Osteocyte (in vitro differentiated cells): ENCODE measurements at regions not wholly inside any gene's neighbourhood (a gene's known extent, or its start where the extent isn't known, plus 50 kb on each side); places are given as distances from the start of the nearest gene placed in this dataset.

ENCODE experiments used
- DNase-seq: peaks from one replicate; pipeline ENCODE4 v3.0.0; 2021; ENCODE audit warnings: mixed read lengths; ENCODE audit not compliant: unreplicated experiment; ENCODE audit errors: extremely low spot score
- H3K27ac Mint-ChIP-seq: one replicate; pipeline ENCODE4 v1.8.0; 2021; ENCODE audit warnings: mild to moderate bottlenecking, mixed read lengths; ENCODE audit not compliant: unreplicated experiment
- H3K27me3 Mint-ChIP-seq: one replicate; pipeline ENCODE4 v1.8.0; 2021; ENCODE audit warnings: mixed read lengths; ENCODE audit not compliant: unreplicated experiment
- H3K36me3 Mint-ChIP-seq: one replicate; pipeline ENCODE4 v1.8.0; 2021; ENCODE audit warnings: mixed read lengths; ENCODE audit not compliant: unreplicated experiment
- H3K4me1 Mint-ChIP-seq: one replicate; pipeline ENCODE4 v1.8.0; 2021; ENCODE audit warnings: mixed read lengths; ENCODE audit not compliant: unreplicated experiment
- H3K4me3 Mint-ChIP-seq: one replicate; pipeline ENCODE4 v1.8.0; 2021; ENCODE audit warnings: mild to moderate bottlenecking, moderate library complexity, mixed read lengths; ENCODE audit not compliant: unreplicated experiment
- H3K9me3 Mint-ChIP-seq: one replicate; pipeline ENCODE4 v1.8.0; 2021; ENCODE audit warnings: mixed read lengths; ENCODE audit not compliant: unreplicated experiment
- CTCF ChIP-seq: fragments of 200-600 bp; sonication (generic); IDR thresholded peaks from 2 replicates; pipeline ENCODE4 v1.5.0; 2021; ENCODE audit warnings: antibody characterized with exemption, mild to moderate bottlenecking, moderate library complexity

DNA sequence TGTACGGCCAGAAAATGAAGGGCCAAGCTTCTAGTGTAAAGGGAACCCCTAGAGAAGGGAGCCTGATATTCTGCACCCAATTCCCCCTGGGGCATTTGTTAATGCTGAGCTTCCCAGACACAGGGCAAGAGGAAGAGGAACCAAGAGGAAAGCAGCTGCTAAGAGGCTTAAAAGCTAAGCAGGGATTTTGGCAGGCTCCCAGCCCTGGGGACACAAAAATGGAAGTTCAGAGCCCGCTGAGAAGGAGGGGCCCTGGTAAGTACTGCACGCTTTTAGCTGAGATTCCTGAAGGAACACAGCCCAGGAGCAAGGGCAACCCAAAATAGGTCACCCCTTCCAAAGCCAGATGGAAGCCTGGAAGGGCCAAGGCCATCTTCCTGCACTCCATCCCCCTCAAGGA, 387.3 kb upstream of the MGMT start:
- Mint-ChIP-seq H3K27ac (no peak overlapping the region), H3K27me3 (no peaks in the 10 kb centered on the region), H3K9me3 (peaks cover 23% of the 10 kb centered on the region), H3K4me1 (no peaks in the 10 kb centered on the region), H3K4me3 (no peak overlapping the region), H3K36me3 (no peaks in the 10 kb centered on the region)
- no peak for TF ChIP-seq CTCF
- DNase-seq = no peak

DNA sequence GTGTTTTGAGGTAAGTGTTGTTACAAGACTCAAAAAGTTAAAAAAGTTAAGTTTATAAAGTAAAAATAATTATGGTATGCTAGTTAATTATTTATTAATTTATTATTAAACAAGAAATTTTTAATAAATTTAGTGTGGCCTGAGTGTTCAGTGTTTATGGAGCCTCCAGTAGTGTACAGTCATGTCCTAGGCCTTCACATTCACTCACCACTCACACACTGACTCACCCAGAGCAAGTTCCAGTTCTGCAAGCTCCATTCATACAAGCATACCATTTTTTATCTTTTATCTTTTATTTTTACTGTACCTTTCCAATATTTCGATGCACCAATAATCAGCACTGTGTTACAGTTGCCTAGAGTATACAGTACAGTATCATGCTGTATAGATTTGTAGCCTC, 381.2 kb upstream of the MGMT start:
- no peak for DNase-seq
- Mint-ChIP-seq H3K4me1 (no peaks in the 10 kb centered on the region), H3K36me3 (no peaks in the 10 kb centered on the region), H3K9me3 (peaks cover 20% of the 10 kb centered on the region), H3K27ac (no peak overlapping the region), H3K27me3 (no peaks in the 10 kb centered on the region), H3K4me3 (no peak overlapping the region)
- TF ChIP-seq CTCF = no peak

GRCh38 chr10:129089341-129089740, 377.7 kb upstream of the MGMT start:
- H3K4me3 Mint-ChIP-seq = no peak overlapping the region
- H3K27me3 Mint-ChIP-seq = no peaks in the 10 kb centered on the region
- H3K36me3 Mint-ChIP-seq = no peaks in the 10 kb centered on the region
- peaks cover 17% of the 10 kb centered on the region for H3K9me3 Mint-ChIP-seq
- DNase-seq = no peak
- TF ChIP-seq CTCF = no peak
- no peak overlapping the region for H3K27ac Mint-ChIP-seq
- H3K4me1 Mint-ChIP-seq = no peaks in the 10 kb centered on the region

GRCh38 chr10:129090165-129090564, 376.9 kb upstream of the MGMT start:
- Mint-ChIP-seq H3K4me3 (no peak overlapping the region), H3K36me3 (no peaks in the 10 kb centered on the region)

DNA sequence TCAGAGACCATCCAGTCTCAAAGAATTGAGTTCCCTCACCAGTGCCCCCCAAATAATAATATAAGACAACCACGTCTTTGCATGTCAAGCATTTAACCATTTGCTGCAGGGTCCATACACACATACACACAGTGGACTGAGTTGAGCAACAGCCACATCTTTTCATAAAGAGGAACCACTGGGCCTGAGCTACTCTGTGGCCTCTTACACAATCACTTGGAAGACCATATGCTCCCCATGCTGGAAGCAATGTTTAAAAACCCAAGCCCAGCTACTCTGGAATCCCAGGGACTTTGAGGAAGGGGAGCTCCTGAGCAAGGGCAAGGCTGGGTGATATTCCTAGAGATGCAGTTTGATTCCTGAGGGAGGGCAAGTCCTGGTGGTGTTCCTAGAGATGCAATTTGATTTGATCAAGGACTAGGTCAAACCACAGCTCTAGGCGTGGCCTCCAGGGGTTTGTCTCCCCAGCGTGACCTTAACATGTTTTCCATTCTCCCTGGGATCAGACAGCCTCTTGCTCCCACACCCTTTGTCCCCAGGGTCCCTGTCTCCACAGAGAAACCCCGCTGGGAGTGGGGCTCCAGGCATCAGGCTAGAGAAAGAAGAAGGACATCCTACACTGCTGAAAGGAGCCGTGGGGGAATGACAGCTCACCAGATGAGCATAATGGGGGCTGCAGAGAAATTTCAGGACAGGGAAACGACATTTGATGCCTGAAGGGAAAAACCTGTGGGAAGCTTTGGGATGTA, 376.2 kb upstream of the MGMT start:
- DNase-seq = no peak

More at GRCh38 chr10:129090165-129090564, 376.9 kb upstream of the MGMT start:
- Mint-ChIP-seq H3K4me1 (no peaks in the 10 kb centered on the region), H3K9me3 (peaks cover 12% of the 10 kb centered on the region), H3K27ac (no peak overlapping the region), H3K27me3 (no peaks in the 10 kb centered on the region)
- DNase-seq = no peak
- no peak for TF ChIP-seq CTCF

More for the DNA sequence above, 376.2 kb upstream of the MGMT start:
- Mint-ChIP-seq H3K36me3 (no peaks in the 10 kb centered on the region), H3K27me3 (no peaks in the 10 kb centered on the region), H3K4me3 (no peak overlapping the region), H3K27ac (no peak overlapping the region), H3K4me1 (no peaks in the 10 kb centered on the region), H3K9me3 (peaks cover 12% of the 10 kb centered on the region)
- TF ChIP-seq CTCF = no peak
